ENCODE measurements at regions not wholly inside any gene's neighbourhood (a gene's known extent, or its start where the extent isn't known, plus 50 kb on each side); places are given as distances from the start of the nearest gene placed in this dataset.

DNA sequence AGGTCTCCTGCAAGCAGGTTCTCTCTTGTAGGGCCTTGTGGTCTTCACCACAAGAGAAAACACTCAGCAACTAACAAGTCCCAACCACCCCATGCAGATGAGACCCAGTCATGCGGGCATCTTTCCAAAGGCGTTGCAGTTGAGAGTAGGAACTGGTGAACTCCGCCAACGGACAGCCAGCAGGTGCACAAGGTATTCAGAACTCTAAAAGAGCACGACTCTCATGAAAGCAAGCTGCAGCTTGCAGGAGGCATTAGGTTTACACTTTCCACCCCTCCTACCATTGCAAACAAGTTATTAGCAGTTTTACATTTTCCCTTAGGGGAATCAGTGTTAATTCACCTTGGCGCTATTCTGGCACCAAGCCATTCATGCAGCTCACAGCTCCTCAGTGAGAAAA lies 173.4 kb upstream of the KIT start:
- 97% methylated on average over 5 of the region's 6 CpGs for WGBS (ENCODE audit: insufficient coverage)
- Histone ChIP-seq H3K36me3 (ENCODE audit: control insufficient read depth in 4 of 4, insufficient read depth in 4 of 4, low read length in 3 of 4) (no peaks in the 10 kb centered on the region), H3K4me3 (ENCODE audit: control insufficient read depth in 1 of 7, extremely low read depth in 1 of 7, insufficient read depth in 4 of 7, low read depth in 2 of 7, low read length in 6 of 7) (no peak overlapping the region), H3K4me1 (ENCODE audit: control extremely low read depth in 1 of 4, control insufficient read depth in 4 of 4, insufficient read depth in 4 of 4, low read length in 3 of 4) (no peaks in the 10 kb centered on the region), H3K9me3 (ENCODE audit: control extremely low read depth in 1 of 5, control insufficient read depth in 4 of 5, insufficient read depth in 2 of 5, low read depth in 1 of 5, low read length in 4 of 5) (peaks cover 2 to 8% (median 3%) of the 10 kb centered on the region in 5 experiments), H3K27ac (ENCODE audit: insufficient read depth in 1 of 2, low read depth in 1 of 2, low read length in 2 of 2, poor library complexity in 1 of 2, severe bottlenecking in 2 of 2) (no peak overlapping the region), H3K27me3 (replicated peaks in 2 of 5; ENCODE audit: control insufficient read depth in 4 of 5, insufficient read depth in 5 of 5, low read length in 4 of 5) (no peaks in the 10 kb centered on the region)
- no peak for DNase-seq
- CTCF ChIA-PET, result interaction anchor here (0.6 to 1.0 kb wide), 2 partner anchors 10 to 146 kb away, joined by 3 read pairs; no protein-coding TSS in a partner anchor
- POLR2A ChIA-PET, result no interaction called here

DNA sequence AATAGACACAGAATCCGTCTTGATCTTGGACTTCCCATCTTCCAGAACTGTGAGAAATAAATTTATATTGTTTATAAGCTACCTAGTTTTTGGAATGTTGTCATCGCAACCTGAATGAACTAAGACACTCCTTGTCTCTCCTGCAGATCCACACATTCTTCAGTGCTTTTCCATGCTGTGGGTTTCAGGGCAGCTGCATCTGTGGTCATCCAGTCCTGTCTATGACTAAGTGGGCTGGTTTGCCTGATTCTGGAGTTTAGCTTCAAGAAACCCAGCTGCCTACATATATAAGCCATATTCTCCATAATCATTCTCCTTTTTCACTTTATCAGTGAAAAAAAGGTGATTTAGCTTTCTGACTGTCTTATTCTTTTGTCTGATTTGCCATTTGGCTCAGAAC lies 170.3 kb upstream of the KIT start:
- H3K4me3 ChIP-seq (ENCODE audit: control insufficient read depth in 1 of 7, extremely low read depth in 1 of 7, insufficient read depth in 4 of 7, low read depth in 2 of 7, low read length in 6 of 7), result no peak overlapping the region
- no peaks in the 10 kb centered on the region for H3K4me1 ChIP-seq (ENCODE audit: control extremely low read depth in 1 of 4, control insufficient read depth in 4 of 4, insufficient read depth in 4 of 4, low read length in 3 of 4)
- CTCF ChIA-PET, result no interaction called here
- no peak overlapping the region for H3K27ac ChIP-seq (ENCODE audit: insufficient read depth in 1 of 2, low read depth in 1 of 2, low read length in 2 of 2, poor library complexity in 1 of 2, severe bottlenecking in 2 of 2)
- H3K27me3 ChIP-seq (replicated peaks in 2 of 5; ENCODE audit: control insufficient read depth in 4 of 5, insufficient read depth in 5 of 5, low read length in 4 of 5), result no peaks in the 10 kb centered on the region
- WGBS (ENCODE audit: insufficient coverage), result no CpG with 5 or more reads among the region's 2 CpGs
- H3K36me3 ChIP-seq (ENCODE audit: control insufficient read depth in 4 of 4, insufficient read depth in 4 of 4, low read length in 3 of 4), result no peaks in the 10 kb centered on the region
- H3K9me3 ChIP-seq (ENCODE audit: control extremely low read depth in 1 of 5, control insufficient read depth in 4 of 5, insufficient read depth in 2 of 5, low read depth in 1 of 5, low read length in 4 of 5), result no peaks in the 10 kb centered on the region
- DNase-seq, result no peak
- POLR2A ChIA-PET, result no interaction called here

- no peak overlapping the region for H3K4me3 ChIP-seq (ENCODE audit: control insufficient read depth in 1 of 7, extremely low read depth in 1 of 7, insufficient read depth in 4 of 7, low read depth in 2 of 7, low read length in 6 of 7)
- no peaks in the 10 kb centered on the region for H3K9me3 ChIP-seq (ENCODE audit: control extremely low read depth in 1 of 5, control insufficient read depth in 4 of 5, insufficient read depth in 2 of 5, low read depth in 1 of 5, low read length in 4 of 5)
- H3K27ac ChIP-seq (ENCODE audit: insufficient read depth in 1 of 2, low read depth in 1 of 2, low read length in 2 of 2, poor library complexity in 1 of 2, severe bottlenecking in 2 of 2), result no peak overlapping the region
- H3K27me3 ChIP-seq (replicated peaks in 2 of 5; ENCODE audit: control insufficient read depth in 4 of 5, insufficient read depth in 5 of 5, low read length in 4 of 5), result no peaks in the 10 kb centered on the region
- POLR2A ChIA-PET, result interaction anchor here (0.6 kb wide), 1 partner anchor 30 kb away, joined by 4 read pairs; no protein-coding TSS in a partner anchor
- WGBS (ENCODE audit: insufficient coverage), result 100% methylated on average over 1 of the region's 3 CpGs
- peaks cover 0 to 11% (median 9%) of the 10 kb centered on the region in 4 experiments for H3K4me1 ChIP-seq (ENCODE audit: control extremely low read depth in 1 of 4, control insufficient read depth in 4 of 4, insufficient read depth in 4 of 4, low read length in 3 of 4)
- CTCF ChIA-PET, result interaction anchor here (0.9 kb wide), 1 partner anchor 49 kb away, joined by 4 read pairs; no protein-coding TSS in a partner anchor
- no peaks in the 10 kb centered on the region for H3K36me3 ChIP-seq (ENCODE audit: control insufficient read depth in 4 of 4, insufficient read depth in 4 of 4, low read length in 3 of 4)
- no peak for DNase-seq
Measured at GRCh38 chr4:54493862-54494261, 163.9 kb upstream of the KIT start.

GRCh38 chr4:54495091-54495490 lies 162.7 kb upstream of the KIT start:
- Histone ChIP-seq H3K36me3 (ENCODE audit: control insufficient read depth in 4 of 4, insufficient read depth in 4 of 4, low read length in 3 of 4) (no peaks in the 10 kb centered on the region), H3K27ac (ENCODE audit: insufficient read depth in 1 of 2, low read depth in 1 of 2, low read length in 2 of 2, poor library complexity in 1 of 2, severe bottlenecking in 2 of 2) (no peak overlapping the region), H3K27me3 (replicated peaks in 2 of 5; ENCODE audit: control insufficient read depth in 4 of 5, insufficient read depth in 5 of 5, low read length in 4 of 5) (no peaks in the 10 kb centered on the region), H3K4me3 (ENCODE audit: control insufficient read depth in 1 of 7, extremely low read depth in 1 of 7, insufficient read depth in 4 of 7, low read depth in 2 of 7, low read length in 6 of 7) (no peak overlapping the region), H3K9me3 (ENCODE audit: control extremely low read depth in 1 of 5, control insufficient read depth in 4 of 5, insufficient read depth in 2 of 5, low read depth in 1 of 5, low read length in 4 of 5) (no peaks in the 10 kb centered on the region), H3K4me1 (ENCODE audit: control extremely low read depth in 1 of 4, control insufficient read depth in 4 of 4, insufficient read depth in 4 of 4, low read length in 3 of 4) (peaks cover 7 to 23% (median 11%) of the 10 kb centered on the region in 4 experiments)
- DNase-seq, result no peak
- CTCF ChIA-PET, result interaction anchor here (1.1 kb wide), 1 partner anchor 476 kb away, joined by 3 read pairs; no protein-coding TSS in a partner anchor
- POLR2A ChIA-PET, result no interaction called here
- 86% methylated on average over 7 of the region's 7 CpGs for WGBS (ENCODE audit: insufficient coverage)

DNA sequence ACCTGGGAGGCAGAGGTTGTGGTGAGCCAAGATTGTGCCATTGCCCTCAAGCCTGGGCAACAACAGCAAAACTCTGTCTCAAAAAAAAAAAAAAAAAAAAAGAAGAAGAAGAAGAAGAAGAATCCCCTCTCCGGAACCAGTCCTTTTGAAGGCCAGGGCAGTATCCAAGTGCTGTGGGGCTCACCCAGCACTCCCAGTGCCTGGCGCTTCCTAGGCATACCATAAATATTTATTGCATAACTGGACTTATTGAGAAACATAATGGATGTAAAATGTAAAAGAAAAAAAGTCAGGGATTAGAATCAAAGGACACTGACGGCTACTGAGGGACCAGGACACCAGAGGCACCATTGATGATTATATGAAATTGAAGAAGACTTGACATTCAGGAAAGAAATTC lies 162.1 kb upstream of the KIT start:
- no peaks in the 10 kb centered on the region for H3K27me3 ChIP-seq (replicated peaks in 2 of 5; ENCODE audit: control insufficient read depth in 4 of 5, insufficient read depth in 5 of 5, low read length in 4 of 5)
- H3K9me3 ChIP-seq (ENCODE audit: control extremely low read depth in 1 of 5, control insufficient read depth in 4 of 5, insufficient read depth in 2 of 5, low read depth in 1 of 5, low read length in 4 of 5), result no peaks in the 10 kb centered on the region
- CTCF ChIA-PET, result interaction anchor here (1.1 kb wide), 1 partner anchor 475 kb away, joined by 3 read pairs; no protein-coding TSS in a partner anchor
- POLR2A ChIA-PET, result no interaction called here
- no peak for DNase-seq
- no peaks in the 10 kb centered on the region for H3K36me3 ChIP-seq (ENCODE audit: control insufficient read depth in 4 of 4, insufficient read depth in 4 of 4, low read length in 3 of 4)
- WGBS (ENCODE audit: insufficient coverage), result 100% methylated on average over 1 of the region's 3 CpGs
- no peak overlapping the region for H3K4me3 ChIP-seq (ENCODE audit: control insufficient read depth in 1 of 7, extremely low read depth in 1 of 7, insufficient read depth in 4 of 7, low read depth in 2 of 7, low read length in 6 of 7)
- peaks cover 7 to 24% (median 11%) of the 10 kb centered on the region in 4 experiments for H3K4me1 ChIP-seq (ENCODE audit: control extremely low read depth in 1 of 4, control insufficient read depth in 4 of 4, insufficient read depth in 4 of 4, low read length in 3 of 4)
- H3K27ac ChIP-seq (ENCODE audit: insufficient read depth in 1 of 2, low read depth in 1 of 2, low read length in 2 of 2, poor library complexity in 1 of 2, severe bottlenecking in 2 of 2), result no peak overlapping the region

GRCh38 chr4:54496412-54496811 lies 161.3 kb upstream of the KIT start:
- H3K27me3 ChIP-seq (replicated peaks in 2 of 5; ENCODE audit: control insufficient read depth in 4 of 5, insufficient read depth in 5 of 5, low read length in 4 of 5), result no peaks in the 10 kb centered on the region
- peak in 2 of 3 donors; percentile 61 to 68 for DNase-seq
- no peak overlapping the region for H3K4me3 ChIP-seq (ENCODE audit: control insufficient read depth in 1 of 7, extremely low read depth in 1 of 7, insufficient read depth in 4 of 7, low read depth in 2 of 7, low read length in 6 of 7)
- no peak overlapping the region for H3K27ac ChIP-seq (ENCODE audit: insufficient read depth in 1 of 2, low read depth in 1 of 2, low read length in 2 of 2, poor library complexity in 1 of 2, severe bottlenecking in 2 of 2)
- WGBS (ENCODE audit: insufficient coverage), result 0% methylated on average over 1 of the region's 5 CpGs
- ChIA-PET POLR2A (no interaction called here), CTCF (no interaction called here)
- H3K36me3 ChIP-seq (ENCODE audit: control insufficient read depth in 4 of 4, insufficient read depth in 4 of 4, low read length in 3 of 4), result no peaks in the 10 kb centered on the region
- H3K9me3 ChIP-seq (ENCODE audit: control extremely low read depth in 1 of 5, control insufficient read depth in 4 of 5, insufficient read depth in 2 of 5, low read depth in 1 of 5, low read length in 4 of 5), result no peaks in the 10 kb centered on the region
- peaks cover 7 to 24% (median 11%) of the 10 kb centered on the region in 4 experiments for H3K4me1 ChIP-seq (ENCODE audit: control extremely low read depth in 1 of 4, control insufficient read depth in 4 of 4, insufficient read depth in 4 of 4, low read length in 3 of 4)

DNA sequence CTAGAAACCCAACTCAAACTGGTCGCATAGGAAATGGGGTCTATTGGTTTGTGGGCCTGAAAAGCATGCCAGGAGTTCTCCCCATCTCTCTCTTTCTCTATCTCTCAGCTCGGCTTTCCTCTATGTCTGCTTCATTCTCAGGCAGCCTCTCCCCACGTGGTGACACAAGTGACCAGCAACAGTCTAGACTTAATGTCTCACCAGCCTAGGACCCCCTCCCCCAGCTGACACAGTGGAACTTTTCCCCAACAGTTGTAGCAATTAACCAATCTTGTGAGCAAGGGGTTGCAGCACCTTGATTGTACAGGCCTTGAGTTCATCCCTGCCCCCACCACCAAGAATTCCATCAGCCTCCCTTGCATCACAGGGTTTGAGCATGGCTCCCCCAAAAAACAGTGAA lies 159.8 kb upstream of the KIT start:
- no peak overlapping the region for H3K4me3 ChIP-seq (ENCODE audit: control insufficient read depth in 1 of 7, extremely low read depth in 1 of 7, insufficient read depth in 4 of 7, low read depth in 2 of 7, low read length in 6 of 7)
- H3K27me3 ChIP-seq (replicated peaks in 2 of 5; ENCODE audit: control insufficient read depth in 4 of 5, insufficient read depth in 5 of 5, low read length in 4 of 5), result peaks cover 0 to 2% (median 0%) of the 10 kb centered on the region in 5 experiments
- H3K27ac ChIP-seq (ENCODE audit: insufficient read depth in 1 of 2, low read depth in 1 of 2, low read length in 2 of 2, poor library complexity in 1 of 2, severe bottlenecking in 2 of 2), result no peak overlapping the region
- no peaks in the 10 kb centered on the region for H3K9me3 ChIP-seq (ENCODE audit: control extremely low read depth in 1 of 5, control insufficient read depth in 4 of 5, insufficient read depth in 2 of 5, low read depth in 1 of 5, low read length in 4 of 5)
- POLR2A ChIA-PET, result no interaction called here
- no peak for DNase-seq
- peaks cover 7 to 24% (median 11%) of the 10 kb centered on the region in 4 experiments for H3K4me1 ChIP-seq (ENCODE audit: control extremely low read depth in 1 of 4, control insufficient read depth in 4 of 4, insufficient read depth in 4 of 4, low read length in 3 of 4)
- H3K36me3 ChIP-seq (ENCODE audit: control insufficient read depth in 4 of 4, insufficient read depth in 4 of 4, low read length in 3 of 4), result no peaks in the 10 kb centered on the region
- WGBS (ENCODE audit: insufficient coverage), result 100% methylated on average over 1 of the region's 3 CpGs
- CTCF ChIA-PET, result no interaction called here
